GM10248 (cell line): ENCODE measurements at regions not wholly inside any gene's neighbourhood (a gene's known extent, or its start where the extent isn't known, plus 50 kb on each side); places are given as distances from the start of the nearest gene placed in this dataset.
"Not testable (repeated sequence)": the region's sequence is repeated elsewhere in the genome, so short reads cannot be mapped to it uniquely, and the experiment has no call there.

Experiments used
- CTCF ChIA-PET: fragments of 300-600 bp; sonication (Branson Sonifier 250); formaldehyde crosslinking; extraction: SDS; loops from one replicate; lab custom pipeline; 2021; ENCODE audit warnings: antibody characterized with exemption; lab: Yijun Ruan, JAX
- POLR2A ChIA-PET: fragments of 350-650 bp; sonication (Branson Sonifier 250); formaldehyde crosslinking; extraction: SDS; loops from one replicate; lab custom pipeline; 2020; ENCODE audit warnings: antibody characterized with exemption; lab: Yijun Ruan, JAX
- DNase-seq: peaks from one replicate; pipeline ENCODE4 v3.0.0; 2012; ENCODE audit errors: extremely low spot score
- CTCF ChIP-seq: IDR thresholded peaks from 2 replicates; pipeline ENCODE4 v1.5.1; 2012; ENCODE audit warnings: mild to moderate bottlenecking, low read depth; ENCODE audit errors: extremely low read depth, missing control alignments, control extremely low read depth

DNA sequence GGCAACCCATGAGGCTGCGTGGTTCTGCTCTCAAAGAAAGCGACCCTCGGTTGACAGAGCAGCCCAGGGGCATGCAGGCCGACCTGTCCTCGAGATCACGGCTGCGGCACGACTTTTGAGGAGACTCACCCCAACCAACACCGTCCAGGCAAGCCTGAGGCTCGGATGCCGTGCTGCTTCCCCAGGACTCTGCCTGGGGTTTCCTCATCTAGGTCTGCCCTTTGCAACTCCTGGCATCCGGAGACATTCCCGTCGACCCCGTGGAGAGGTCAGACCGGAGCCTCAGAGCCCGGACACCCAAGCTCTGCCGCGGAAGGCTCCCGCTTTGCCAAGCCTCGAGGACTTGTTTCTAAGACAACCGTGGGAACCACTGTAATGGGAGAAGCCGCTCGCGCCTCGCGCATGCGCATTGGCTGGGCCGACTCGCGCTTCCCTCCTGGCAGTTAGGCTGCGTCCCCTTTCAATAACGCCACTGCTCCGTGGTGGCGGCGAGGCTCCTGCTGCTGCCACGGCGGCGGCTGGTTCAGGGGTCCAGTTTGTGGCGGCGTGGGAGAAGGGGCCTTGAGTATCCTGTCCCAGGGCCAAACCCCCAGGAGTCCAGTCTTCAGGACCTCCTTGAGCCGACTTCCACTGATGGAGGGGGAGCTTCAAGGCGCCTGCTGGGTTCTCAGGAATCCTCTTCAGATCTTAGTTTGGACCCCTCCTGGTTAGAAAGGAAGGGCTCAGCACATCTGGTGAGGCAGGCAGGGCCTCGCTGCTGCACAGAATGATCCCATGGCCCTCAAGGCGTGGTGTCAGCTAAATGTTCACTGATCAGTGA is 101.7 kb upstream of the ZNF337 start:
- DNase-seq, POLR2A ChIA-PET, CTCF ChIA-PET: not testable (repeated sequence)

GRCh38 chr20:25797062-25797461 is 100.4 kb upstream of the ZNF337 start:
- CTCF ChIA-PET, POLR2A ChIA-PET: not testable (repeated sequence)

GRCh38 chr20:25777241-25777640 is 80.6 kb upstream of the ZNF337 start:
- CTCF ChIA-PET, DNase-seq: not testable (repeated sequence)
- POLR2A ChIA-PET = interaction anchor here (0.5 kb wide), 1 partner anchor 183 kb away, joined by 4 read pairs; no protein-coding TSS in a partner anchor

More at GRCh38 chr20:25797062-25797461, 100.4 kb upstream of the ZNF337 start:
- not testable (repeated sequence) for DNase-seq

DNA sequence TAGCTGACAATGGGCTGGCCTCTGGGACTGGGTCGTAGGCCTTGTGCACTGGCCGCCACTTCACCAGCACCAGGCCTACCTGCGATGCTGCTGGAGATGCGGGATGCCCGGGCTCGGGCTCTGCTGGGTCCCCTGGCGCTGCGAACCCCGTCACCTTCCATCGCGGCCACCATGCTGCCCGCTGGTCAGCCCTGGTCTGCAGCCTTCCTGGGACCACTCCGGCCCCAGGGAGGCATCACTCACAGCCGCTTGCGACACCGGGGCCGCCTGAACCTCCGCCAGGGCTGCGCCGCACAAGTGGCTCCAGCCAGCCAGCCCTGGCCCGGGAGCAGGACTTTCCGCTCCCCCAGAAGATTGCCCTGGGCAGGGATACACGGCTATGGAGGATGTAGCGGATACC is 78.1 kb upstream of the ZNF337 start:
- POLR2A ChIA-PET, CTCF ChIA-PET, DNase-seq: not testable (repeated sequence)

- DNase-seq, POLR2A ChIA-PET, CTCF ChIA-PET: not testable (repeated sequence)
Observed at GRCh38 chr20:25774203-25774602, 77.5 kb upstream of the ZNF337 start.

DNA sequence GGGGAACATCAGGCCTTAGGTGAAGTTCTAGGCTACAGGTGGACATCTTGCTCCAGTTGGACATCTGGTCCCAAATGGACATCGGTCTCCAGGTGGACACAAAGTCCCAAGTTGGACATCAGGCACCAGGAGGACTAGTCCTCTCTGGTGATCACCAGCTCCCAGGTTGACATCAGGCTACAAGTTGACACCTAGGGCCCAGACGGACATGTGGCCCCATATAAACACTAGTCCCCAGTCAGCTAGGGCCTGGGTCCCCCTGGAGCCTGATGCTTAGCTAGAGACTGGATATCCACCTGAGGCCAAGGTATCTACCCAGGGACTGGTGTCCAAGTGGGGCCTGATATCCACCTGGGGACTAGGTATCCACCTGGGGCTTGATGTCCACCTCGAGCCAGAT is 75.8 kb upstream of the ZNF337 start:
- POLR2A ChIA-PET, CTCF ChIA-PET, DNase-seq: not testable (repeated sequence)

- DNase-seq, POLR2A ChIA-PET, CTCF ChIA-PET: not testable (repeated sequence)
Observed at GRCh38 chr20:25771818-25772217, 75.2 kb upstream of the ZNF337 start.

- POLR2A ChIA-PET = no interaction called here
- TF ChIP-seq CTCF = no peak
Observed at GRCh38 chr20:25761596-25761995, 64.9 kb upstream of the ZNF337 start.

DNA sequence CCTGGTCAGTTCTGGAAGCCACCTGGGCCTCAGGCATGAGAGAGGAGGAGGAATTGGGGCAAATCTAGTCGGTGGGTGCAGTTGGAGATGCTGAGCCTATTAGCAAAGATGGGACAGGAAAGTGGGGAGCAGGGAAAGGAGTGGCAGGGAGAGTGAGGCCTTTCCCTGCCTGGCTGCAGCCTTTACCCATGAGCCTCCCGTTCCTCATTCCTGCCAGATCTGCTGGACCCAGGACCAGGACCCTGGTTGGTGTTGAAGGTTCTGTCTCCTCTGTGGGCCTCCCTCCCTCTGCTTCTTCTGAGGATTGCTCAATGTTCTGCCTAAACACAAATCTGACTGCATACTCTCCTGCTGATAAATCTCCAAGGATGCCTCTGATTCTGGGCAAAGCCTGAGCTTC is 64.4 kb upstream of the ZNF337 start:
- DNase-seq, CTCF ChIA-PET, POLR2A ChIA-PET: not testable (repeated sequence)

More at GRCh38 chr20:25761596-25761995, 64.9 kb upstream of the ZNF337 start:
- no peak for DNase-seq
- CTCF ChIA-PET = no interaction called here

DNA sequence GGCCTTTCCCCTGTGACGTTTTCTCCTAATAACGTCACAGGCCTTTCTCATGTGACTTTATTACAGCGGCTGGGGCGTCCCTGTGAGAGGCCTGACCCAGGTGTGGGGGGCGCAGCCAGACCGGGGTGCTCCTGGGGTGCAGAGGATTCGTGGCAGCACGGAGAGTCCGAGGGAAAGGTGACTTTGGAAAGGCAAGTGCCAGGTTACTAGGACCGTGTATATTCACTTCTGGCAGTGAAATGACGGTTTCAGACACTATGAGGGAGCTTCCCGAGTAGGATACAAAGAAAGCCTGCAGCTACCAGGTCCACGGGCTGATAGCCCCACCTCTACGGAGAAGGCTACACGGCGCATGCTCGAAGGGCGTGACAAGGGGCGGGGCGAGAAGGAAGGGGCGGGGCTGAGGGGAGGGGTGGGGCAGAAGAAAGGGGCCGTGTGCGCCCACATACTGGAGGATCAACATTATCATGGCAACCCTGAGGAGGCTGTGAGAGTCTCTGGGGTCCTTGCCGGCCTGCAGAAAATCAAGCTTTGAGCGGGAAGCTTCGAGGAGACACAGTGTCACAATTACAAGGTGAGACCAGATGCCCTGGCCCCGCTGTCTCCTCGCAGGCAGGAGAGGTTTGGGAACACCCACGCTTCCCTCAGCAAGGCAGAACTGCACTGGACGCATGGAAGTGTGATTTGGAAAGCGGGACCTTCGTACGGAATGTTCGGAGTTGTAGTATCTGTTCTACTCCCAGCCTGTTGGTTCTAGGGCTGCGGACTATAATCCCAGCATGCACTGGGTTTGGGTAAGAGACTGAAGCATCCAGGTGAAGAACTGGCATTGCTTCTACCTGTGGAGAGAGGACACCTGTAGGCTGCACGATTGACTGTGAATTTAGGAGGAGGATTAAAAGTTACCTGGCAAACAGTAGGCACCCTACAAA is 54.4 kb upstream of the ZNF337 start:
- CTCF ChIA-PET = no interaction called here
- POLR2A ChIA-PET = interaction anchor here (0.6 kb wide), 1 partner anchor 55 kb away, joined by 3 read pairs; no protein-coding TSS in a partner anchor
- peak; percentile 78 for DNase-seq
- no peak for TF ChIP-seq CTCF
